ENCODE measurements at regions not wholly inside any gene's neighbourhood (a gene's known extent, or its start where the extent isn't known, plus 50 kb on each side); places are given as distances from the start of the nearest gene placed in this dataset.

DNA sequence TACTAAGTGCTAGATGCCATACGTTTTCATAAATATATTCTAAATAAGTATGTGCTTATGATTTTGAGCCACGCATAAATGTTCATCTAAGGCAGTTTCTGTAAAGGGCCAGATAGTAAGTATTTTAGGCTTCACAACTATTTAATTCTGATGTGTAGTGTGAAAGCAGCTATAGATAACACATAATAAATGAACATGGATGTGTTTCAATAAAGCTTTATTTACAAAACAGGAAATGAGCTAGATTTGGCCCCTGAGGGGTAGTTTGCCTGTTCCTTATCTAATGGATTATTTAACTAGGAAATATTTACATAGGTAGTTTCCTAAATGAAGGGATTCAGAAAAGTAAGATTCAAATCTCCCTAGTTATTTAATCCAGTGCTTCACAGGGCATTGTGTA, 557.6 kb upstream of the PKN2 start:
- Histone ChIP-seq H3K4me3 (ENCODE audit: low read depth, low read length) (no peak overlapping the region), H3K27me3 (ENCODE audit: control insufficient read depth, insufficient read depth, low read length) (no peaks in the 10 kb centered on the region), H3K36me3 (ENCODE audit: control insufficient read depth, insufficient read depth, low read length) (no peaks in the 10 kb centered on the region)
- no peak for DNase-seq (ENCODE audit: low read depth)
- CTCF ChIA-PET = no interaction called here
- POLR2A ChIA-PET = no interaction called here
- TF ChIP-seq CTCF (IDR thresholded peaks at IDR 0.05; ENCODE audit: insufficient read depth, low read depth, low read length) = no peak

DNA sequence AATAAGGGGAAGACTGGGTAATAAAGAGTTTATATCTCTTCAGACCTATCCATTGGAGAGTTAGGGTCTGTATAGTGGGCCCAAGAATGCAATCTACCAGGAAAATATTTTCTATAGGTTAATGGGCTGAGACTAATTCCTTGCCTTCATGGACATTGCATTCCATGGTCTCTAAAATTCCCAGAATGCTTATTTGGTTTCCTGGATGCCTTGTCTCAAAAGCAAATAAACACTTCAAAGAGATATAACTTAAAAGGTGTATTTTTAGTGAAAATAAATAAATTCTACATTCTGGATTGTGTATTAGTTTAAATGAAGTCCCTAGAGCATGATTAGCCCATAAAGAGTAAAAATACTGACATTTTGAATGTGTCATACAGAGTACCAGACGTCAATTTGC, 550.1 kb upstream of the PKN2 start:
- no peak for TF ChIP-seq CTCF (IDR thresholded peaks at IDR 0.05; ENCODE audit: insufficient read depth, low read depth, low read length)
- CTCF ChIA-PET = interaction anchor here (0.6 kb wide), 1 partner anchor 30 kb away, joined by 3 read pairs; no protein-coding TSS in a partner anchor
- H3K27me3 ChIP-seq (ENCODE audit: control insufficient read depth, insufficient read depth, low read length) = no peaks in the 10 kb centered on the region
- DNase-seq (ENCODE audit: low read depth) = no peak
- H3K36me3 ChIP-seq (ENCODE audit: control insufficient read depth, insufficient read depth, low read length) = no peaks in the 10 kb centered on the region
- no peak overlapping the region for H3K4me3 ChIP-seq (ENCODE audit: low read depth, low read length)
- POLR2A ChIA-PET = no interaction called here

- POLR2A ChIA-PET = no interaction called here
- no peak for TF ChIP-seq CTCF (IDR thresholded peaks at IDR 0.05; ENCODE audit: insufficient read depth, low read depth, low read length)
- H3K27me3 ChIP-seq (ENCODE audit: control insufficient read depth, insufficient read depth, low read length) = no peaks in the 10 kb centered on the region
- no peak for DNase-seq (ENCODE audit: low read depth)
- no peaks in the 10 kb centered on the region for H3K36me3 ChIP-seq (ENCODE audit: control insufficient read depth, insufficient read depth, low read length)
- no peak overlapping the region for H3K4me3 ChIP-seq (ENCODE audit: low read depth, low read length)
- CTCF ChIA-PET = interaction anchor here (0.7 to 1.0 kb wide), 2 partner anchors 9 to 57 kb away, joined by 3 read pairs; no protein-coding TSS in a partner anchor
These were observed 548.8 kb upstream of the PKN2 start for GRCh38 chr1:88134983-88135921.

DNA sequence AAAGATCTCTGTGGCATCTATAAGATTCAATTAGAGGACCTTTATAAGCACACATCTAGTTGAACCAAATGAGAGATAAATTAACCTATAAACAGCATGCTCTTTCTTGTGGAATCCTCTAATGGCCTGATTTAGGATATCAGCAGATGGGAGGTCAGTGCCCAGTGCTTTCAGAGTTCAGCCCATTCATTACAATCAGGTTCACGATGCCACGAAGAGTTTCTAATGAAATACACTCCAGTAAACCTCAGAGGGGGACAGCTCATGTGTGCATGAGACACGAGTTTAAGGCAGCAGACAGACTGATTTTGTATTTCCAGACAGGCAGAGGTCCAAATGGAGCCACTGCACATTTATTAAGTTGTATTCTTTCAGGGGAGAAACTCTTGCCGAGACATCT, 544.4 kb upstream of the PKN2 start:
- no peak for DNase-seq (ENCODE audit: low read depth)
- Histone ChIP-seq H3K27me3 (ENCODE audit: control insufficient read depth, insufficient read depth, low read length) (no peaks in the 10 kb centered on the region), H3K4me3 (ENCODE audit: low read depth, low read length) (no peak overlapping the region), H3K36me3 (ENCODE audit: control insufficient read depth, insufficient read depth, low read length) (no peaks in the 10 kb centered on the region)
- POLR2A ChIA-PET = no interaction called here
- TF ChIP-seq CTCF (IDR thresholded peaks at IDR 0.05; ENCODE audit: insufficient read depth, low read depth, low read length) = no peak
- CTCF ChIA-PET = no interaction called here

- Histone ChIP-seq H3K4me3 (ENCODE audit: low read depth, low read length) (no peak overlapping the region), H3K27me3 (ENCODE audit: control insufficient read depth, insufficient read depth, low read length) (no peaks in the 10 kb centered on the region), H3K36me3 (ENCODE audit: control insufficient read depth, insufficient read depth, low read length) (no peaks in the 10 kb centered on the region)
- ChIA-PET POLR2A (no interaction called here), CTCF (no interaction called here)
- TF ChIP-seq CTCF (IDR thresholded peaks at IDR 0.05; ENCODE audit: insufficient read depth, low read depth, low read length) = no peak
- no peak for DNase-seq (ENCODE audit: low read depth)
These were observed 543.7 kb upstream of the PKN2 start for GRCh38 chr1:88140325-88140724.
